HL-60/S4 (cell line): ENCODE measurements at regions not wholly inside any gene's neighbourhood (a gene's known extent, or its start where the extent isn't known, plus 50 kb on each side); places are given as distances from the start of the nearest gene placed in this dataset.
"Not testable (repeated sequence)": the region's sequence is repeated elsewhere in the genome, so short reads cannot be mapped to it uniquely, and the experiment has no call there.

Experiments used
- in situ Hi-C: fragments of 300-500 bp; cut with MboI; formaldehyde crosslinking; loops from 2 replicates; pipeline ENCODE4 v1.14.3; 2022; ENCODE audit warnings: low sequenced_read_pairs

- in situ Hi-C loops = no loop called here
These were observed 160.3 kb upstream of the MVB12B start for GRCh38 chr9:126166291-126166690.

GRCh38 chr9:126166866-126167265 is 159.8 kb upstream of the MVB12B start:
- in situ Hi-C loops = no loop called here

- in situ Hi-C loops = no loop called here
These were observed 156.9 kb upstream of the MVB12B start for GRCh38 chr9:126169736-126170135.

- in situ Hi-C loops = no loop called here
These were observed 156.3 kb upstream of the MVB12B start for GRCh38 chr9:126170286-126170823.

GRCh38 chr9:126171641-126172040 is 155.0 kb upstream of the MVB12B start:
- in situ Hi-C loops = no loop called here

GRCh38 chr9:126173401-126173800 is 153.2 kb upstream of the MVB12B start:
- in situ Hi-C loops = no loop called here

- in situ Hi-C loops = no loop called here
These were observed 152.7 kb upstream of the MVB12B start for GRCh38 chr9:126173929-126174328.

GRCh38 chr9:126183266-126183665 is 143.4 kb upstream of the MVB12B start:
- in situ Hi-C loops = no loop called here

- in situ Hi-C loops = not testable (repeated sequence)
These were observed 135.6 kb upstream of the MVB12B start for GRCh38 chr9:126190994-126191393.

GRCh38 chr9:126198854-126199253 is 127.8 kb upstream of the MVB12B start:
- in situ Hi-C loops = no loop called here

- in situ Hi-C loops = no loop called here
These were observed 123.3 kb upstream of the MVB12B start for GRCh38 chr9:126203313-126203712.

GRCh38 chr9:126204197-126204596 is 122.4 kb upstream of the MVB12B start:
- in situ Hi-C loops = no loop called here

GRCh38 chr9:126204708-126205225 is 121.9 kb upstream of the MVB12B start:
- in situ Hi-C loops = no loop called here

- in situ Hi-C loops = no loop called here
These were observed 121.4 kb upstream of the MVB12B start for GRCh38 chr9:126205265-126205664.

GRCh38 chr9:126205845-126206498 is 120.7 kb upstream of the MVB12B start:
- in situ Hi-C loops = no loop called here

- in situ Hi-C loops = no loop called here
These were observed 119.4 kb upstream of the MVB12B start for GRCh38 chr9:126207256-126207655.

GRCh38 chr9:126208216-126208758 is 118.3 kb upstream of the MVB12B start:
- in situ Hi-C loops = no loop called here

- in situ Hi-C loops = no loop called here
These were observed 115.1 kb upstream of the MVB12B start for GRCh38 chr9:126211441-126212074.

- in situ Hi-C loops = no loop called here
These were observed 111.1 kb upstream of the MVB12B start for GRCh38 chr9:126215486-126215885.

GRCh38 chr9:126216826-126217225 is 109.8 kb upstream of the MVB12B start:
- in situ Hi-C loops = no loop called here

GRCh38 chr9:126217250-126217653 is 109.4 kb upstream of the MVB12B start:
- in situ Hi-C loops = no loop called here

GRCh38 chr9:126217797-126218196 is 108.8 kb upstream of the MVB12B start:
- in situ Hi-C loops = no loop called here
